Cardiac muscle cell (in vitro differentiated cells and primary cell): ENCODE measurements at regions not wholly inside any gene's neighbourhood (a gene's known extent, or its start where the extent isn't known, plus 50 kb on each side); places are given as distances from the start of the nearest gene placed in this dataset.
A peak's percentile ranks its signal among the peaks of the same experiment; 100 is the strongest.

Experiments used
- DNase-seq, 2 donors: peaks; one replicate each; pipeline versions ENCODE4 v3.0.0 to v3.0.0-alpha.2; 2010 to 2017; ENCODE audit warnings: low read depth in 1 of 2, low spot score in 1 of 2
- H3K27ac ChIP-seq: fragments of 200-600 bp; sonication (generic); 2 replicates; pipeline ENCODE4 v1.5.1; 2016
- H3K27me3 ChIP-seq: fragments of 200-600 bp; sonication (generic); 2 replicates; pipeline ENCODE4 v1.6.0; 2016; ENCODE audit warnings: control low read depth
- H3K36me3 ChIP-seq: fragments of 200-600 bp; sonication (generic); 2 replicates; pipeline ENCODE4 v1.5.1; 2016; ENCODE audit warnings: control low read depth
- H3K4me1 ChIP-seq: fragments of 200-600 bp; sonication (generic); 2 replicates; pipeline ENCODE4 v1.8.1; 2017; ENCODE audit warnings: low read depth, mild to moderate bottlenecking, mixed run types
- H3K4me3 ChIP-seq: fragments of 200-600 bp; sonication (generic); 2 replicates; pipeline ENCODE4 v1.5.1; 2016; ENCODE audit warnings: mild to moderate bottlenecking
- H3K9me3 ChIP-seq: fragments of 200-600 bp; sonication (generic); 2 replicates; pipeline ENCODE4 v1.5.1; 2017; ENCODE audit warnings: low read depth, mild to moderate bottlenecking, control low read depth
- CTCF ChIP-seq: IDR thresholded peaks from 2 replicates; pipeline ENCODE4 v1.5.1; 2012; ENCODE audit warnings: low read depth, mild to moderate bottlenecking, low read length

- TF ChIP-seq CTCF, result no peak
- H3K9me3 ChIP-seq, result no peaks in the 10 kb centered on the region
- H3K4me1 ChIP-seq, result no peaks in the 10 kb centered on the region
- no peak overlapping the region for H3K27ac ChIP-seq
- no peaks in the 10 kb centered on the region for H3K36me3 ChIP-seq
- no peaks in the 10 kb centered on the region for H3K27me3 ChIP-seq
- H3K4me3 ChIP-seq, result no peak overlapping the region
- DNase-seq, result no peak
Observed at GRCh38 chr21:31448496-31448895, 104.4 kb upstream of the TIAM1 start.

- DNase-seq, result peak in 1 of 2 donors; percentile 61
- H3K9me3 ChIP-seq, result no peaks in the 10 kb centered on the region
- H3K4me1 ChIP-seq, result no peaks in the 10 kb centered on the region
- no peak for TF ChIP-seq CTCF
- H3K36me3 ChIP-seq, result no peaks in the 10 kb centered on the region
- H3K27me3 ChIP-seq, result no peaks in the 10 kb centered on the region
- H3K27ac ChIP-seq, result no peak overlapping the region
- no peak overlapping the region for H3K4me3 ChIP-seq
Observed at GRCh38 chr21:31447505-31447904, 103.4 kb upstream of the TIAM1 start.

GRCh38 chr21:31446226-31446855, 102.3 kb upstream of the TIAM1 start:
- Histone ChIP-seq H3K27me3 (no peaks in the 10 kb centered on the region), H3K4me3 (no peak overlapping the region), H3K4me1 (no peaks in the 10 kb centered on the region), H3K27ac (no peak overlapping the region), H3K9me3 (no peaks in the 10 kb centered on the region), H3K36me3 (no peaks in the 10 kb centered on the region)
- TF ChIP-seq CTCF, result no peak
- no peak for DNase-seq

- Histone ChIP-seq H3K27me3 (no peaks in the 10 kb centered on the region), H3K27ac (no peak overlapping the region), H3K9me3 (no peaks in the 10 kb centered on the region), H3K36me3 (no peaks in the 10 kb centered on the region), H3K4me3 (no peak overlapping the region), H3K4me1 (no peaks in the 10 kb centered on the region)
- TF ChIP-seq CTCF, result no peak
- DNase-seq, result no peak
Observed at GRCh38 chr21:31445137-31445536, 101.1 kb upstream of the TIAM1 start.

- Histone ChIP-seq H3K27me3 (no peaks in the 10 kb centered on the region), H3K27ac (no peak overlapping the region), H3K4me1 (no peaks in the 10 kb centered on the region), H3K4me3 (no peak overlapping the region), H3K36me3 (no peaks in the 10 kb centered on the region), H3K9me3 (no peaks in the 10 kb centered on the region)
- peak in 1 of 2 donors; percentile 60 for DNase-seq
- TF ChIP-seq CTCF, result no peak
Observed at GRCh38 chr21:31443736-31444521, 99.9 kb upstream of the TIAM1 start.
